ENCODE measurements at regions not wholly inside any gene's neighbourhood (a gene's known extent, or its start where the extent isn't known, plus 50 kb on each side); places are given as distances from the start of the nearest gene placed in this dataset.
"Not testable (repeated sequence)": the region's sequence is repeated elsewhere in the genome, so short reads cannot be mapped to it uniquely, and the experiment has no call there.

- FAIRE-seq = no peak
- no peak for DNase-seq (ENCODE audit: insufficient read length, low spot score)
Observed at GRCh38 chr2:11068079-11068741, 87.1 kb upstream of the SLC66A3 start.

GRCh38 chr2:11068856-11069526 lies 86.3 kb upstream of the SLC66A3 start:
- no peak for DNase-seq (ENCODE audit: insufficient read length, low spot score)

GRCh38 chr2:11069566-11070185 lies 85.6 kb upstream of the SLC66A3 start:
- no peak for FAIRE-seq
- no peak for DNase-seq (ENCODE audit: insufficient read length, low spot score)

More at GRCh38 chr2:11068856-11069526, 86.3 kb upstream of the SLC66A3 start:
- no peak for FAIRE-seq

GRCh38 chr2:11071211-11071610 lies 84.1 kb upstream of the SLC66A3 start:
- DNase-seq (ENCODE audit: insufficient read length, low spot score) = no peak
- FAIRE-seq = no peak

- DNase-seq (ENCODE audit: insufficient read length, low spot score) = no peak
- FAIRE-seq = no peak
Observed at GRCh38 chr2:11071939-11072338, 83.3 kb upstream of the SLC66A3 start.

GRCh38 chr2:11072550-11072949 lies 82.7 kb upstream of the SLC66A3 start:
- FAIRE-seq (no peak), DNase-seq (ENCODE audit: insufficient read length, low spot score) (no peak)

- DNase-seq (ENCODE audit: insufficient read length, low spot score) (no peak), FAIRE-seq (no peak)
Observed at GRCh38 chr2:11073251-11073650, 82.0 kb upstream of the SLC66A3 start.

- DNase-seq (ENCODE audit: insufficient read length, low spot score) (no peak), FAIRE-seq (no peak)
Observed at GRCh38 chr2:11073776-11074175, 81.5 kb upstream of the SLC66A3 start.

- no peak for FAIRE-seq
- DNase-seq (ENCODE audit: insufficient read length, low spot score) = no peak
Observed at GRCh38 chr2:11074246-11074820, 80.9 kb upstream of the SLC66A3 start.

- DNase-seq (ENCODE audit: insufficient read length, low spot score) (no peak), FAIRE-seq (no peak)
Observed at GRCh38 chr2:11075221-11075620, 80.0 kb upstream of the SLC66A3 start.

GRCh38 chr2:11077411-11077810 lies 77.9 kb upstream of the SLC66A3 start:
- DNase-seq (ENCODE audit: insufficient read length, low spot score) (no peak), FAIRE-seq (no peak)

- FAIRE-seq (no peak), DNase-seq (ENCODE audit: insufficient read length, low spot score) (no peak)
Observed at GRCh38 chr2:11079136-11079824, 76.0 kb upstream of the SLC66A3 start.

GRCh38 chr2:11080253-11081115 lies 74.8 kb upstream of the SLC66A3 start:
- DNase-seq (ENCODE audit: insufficient read length, low spot score) (no peak), FAIRE-seq (no peak)

GRCh38 chr2:11082880-11083279 lies 72.4 kb upstream of the SLC66A3 start:
- FAIRE-seq = no peak
- no peak for DNase-seq (ENCODE audit: insufficient read length, low spot score)

GRCh38 chr2:11088821-11089220 lies 66.4 kb upstream of the SLC66A3 start:
- FAIRE-seq; DNase-seq (ENCODE audit: insufficient read length, low spot score): not testable (repeated sequence)

GRCh38 chr2:11090187-11090586 lies 65.1 kb upstream of the SLC66A3 start:
- no peak for DNase-seq (ENCODE audit: insufficient read length, low spot score)
- FAIRE-seq = no peak

GRCh38 chr2:11092701-11093335 lies 62.4 kb upstream of the SLC66A3 start:
- DNase-seq (ENCODE audit: insufficient read length, low spot score) = no peak
- no peak for FAIRE-seq

GRCh38 chr2:11093467-11093866 lies 61.8 kb upstream of the SLC66A3 start:
- DNase-seq (ENCODE audit: insufficient read length, low spot score) (no peak), FAIRE-seq (no peak)

GRCh38 chr2:11094021-11094810 lies 61.1 kb upstream of the SLC66A3 start:
- FAIRE-seq = no peak
- no peak for DNase-seq (ENCODE audit: insufficient read length, low spot score)
